Thyroid gland (tissue), 4 donors: ENCODE measurements at regions not wholly inside any gene's neighbourhood (a gene's known extent, or its start where the extent isn't known, plus 50 kb on each side); places are given as distances from the start of the nearest gene placed in this dataset.
A peak's percentile ranks its signal among the peaks of the same experiment; 100 is the strongest.

ENCODE experiments used
- DNase-seq, 2 donors: peaks; one replicate each; pipeline ENCODE4 v3.0.0-alpha.2; 2019
- H3K27ac ChIP-seq, 3 donors: fragments of 200-600 bp; sonication (generic); 1 replicate in 2 of 3; 2 replicates in 1 of 3; pipeline ENCODE4 v1.5.1; 2016 to 2019; ENCODE audit warnings: mild to moderate bottlenecking in 1 of 3, moderate library complexity in 1 of 3
- H3K27me3 ChIP-seq: fragments of 200-600 bp; sonication (generic); one replicate; pipeline ENCODE4 v1.5.1; 2019
- H3K36me3 ChIP-seq, 2 donors: fragments of 200-600 bp; sonication (generic); one replicate each; pipeline ENCODE4 v1.5.1; 2016 to 2019
- H3K4me1 ChIP-seq, 2 donors: fragments of 200-600 bp; sonication (generic); one replicate each; pipeline ENCODE4 v1.5.1; 2017 to 2019
- H3K4me3 ChIP-seq, 3 donors: fragments of 200-600 bp; sonication (generic); replicated peaks in 1 of 3; 1 replicate in 2 of 3; 2 replicates in 1 of 3; pipeline ENCODE4 v1.5.1; 2016; ENCODE audit warnings: mild to moderate bottlenecking in 1 of 3
- H3K9me3 ChIP-seq: fragments of 200-600 bp; sonication (generic); one replicate; pipeline ENCODE4 v1.5.1; 2017
- CTCF ChIP-seq, 6 experiments: fragments of 200-600 bp in 3 of 6; fragments of 450-650 bp in 3 of 6; sonication (generic) in 3 of 6; IDR thresholded peaks; one replicate each; pipeline ENCODE4 v1.5.1; 2016 to 2019; ENCODE audit warnings: antibody characterized with exemption in 6 of 6, mild to moderate bottlenecking in 2 of 6, inconsistent platforms in 1 of 6, moderate library complexity in 1 of 6
- POLR2A ChIP-seq, 2 donors: fragments of 450-650 bp; IDR thresholded peaks; one replicate each; pipeline ENCODE4 v1.6.1; 2017; ENCODE audit warnings: antibody characterized with exemption in 2 of 2, mild to moderate bottlenecking in 2 of 2, moderate library complexity in 1 of 2
- WGBS, 2 donors: methylation state at CpG; one replicate each; pipeline ENCODE4 v1.1.5; 2017; 5-methylcytosine and 5-hydroxymethylcytosine counted together
- intact Hi-C: fragments of 100-400 bp; cut with DNase I; formaldehyde crosslinking; loops from one replicate; pipeline ENCODE4 v1.15.1; 2023

GRCh38 chr11:10936626-10937384 is 79.0 kb upstream of the ZBED5 start:
- no peak for TF ChIP-seq CTCF (IDR thresholded peaks at IDR 0.05)
- no peak for TF ChIP-seq POLR2A (IDR thresholded peaks at IDR 0.05)
- Histone ChIP-seq H3K36me3 (no peaks in the 10 kb centered on the region), H3K4me3 (no peak overlapping the region), H3K27ac (no peak overlapping the region), H3K4me1 (peaks cover 6 to 20% of the 10 kb centered on the region in 2 donors), H3K9me3 (no peaks in the 10 kb centered on the region), H3K27me3 (no peaks in the 10 kb centered on the region)
- intact Hi-C loops: loop anchor here (10.0 kb wide), 1 partner anchor 142 kb away; no protein-coding TSS in a partner anchor
- DNase-seq: no peak
- 90 to 93% methylated on average over 5 of the region's 5 CpGs for WGBS, 2 donors

- H3K9me3 ChIP-seq: no peaks in the 10 kb centered on the region
- 92 to 93% methylated on average over 7 of the region's 7 CpGs for WGBS, 2 donors
Measured at GRCh38 chr11:10935015-10935559, 77.2 kb upstream of the ZBED5 start.

GRCh38 chr11:10934293-10934860 is 76.5 kb upstream of the ZBED5 start:
- Histone ChIP-seq H3K4me1 (peaks cover 18 to 25% of the 10 kb centered on the region in 2 donors), H3K27me3 (no peaks in the 10 kb centered on the region), H3K4me3 (peak overlapping the region in 2 of 3 donors; percentile 9 to 23), H3K9me3 (no peaks in the 10 kb centered on the region), H3K36me3 (no peaks in the 10 kb centered on the region), H3K27ac (peak overlapping the region; percentile 78 to 82 (median 80))
- no peak for TF ChIP-seq CTCF (IDR thresholded peaks at IDR 0.05)
- no peak for TF ChIP-seq POLR2A (IDR thresholded peaks at IDR 0.05)
- WGBS, 2 donors: 6% methylated on average over 9 of the region's 9 CpGs
- peak; percentile 43 to 49 for DNase-seq
- intact Hi-C loops: loop anchor here (10.0 kb wide), 1 partner anchor 140 kb away; no protein-coding TSS in a partner anchor

More at GRCh38 chr11:10935015-10935559, 77.2 kb upstream of the ZBED5 start:
- Histone ChIP-seq H3K4me1 (peaks cover 13 to 19% of the 10 kb centered on the region in 2 donors), H3K36me3 (no peaks in the 10 kb centered on the region), H3K27ac (no peak overlapping the region), H3K4me3 (no peak overlapping the region), H3K27me3 (no peaks in the 10 kb centered on the region)
- intact Hi-C loops: loop anchor here (10.0 kb wide), 1 partner anchor 140 kb away; no protein-coding TSS in a partner anchor
- no peak for DNase-seq
- TF ChIP-seq POLR2A (IDR thresholded peaks at IDR 0.05): no peak
- no peak for TF ChIP-seq CTCF (IDR thresholded peaks at IDR 0.05)

- WGBS, 2 donors: 6 to 7% methylated on average over 20 of the region's 20 CpGs
- intact Hi-C loops: loop anchor here (2.0 to 10.0 kb wide), 2 partner anchors 83 to 139 kb away; no protein-coding TSS in a partner anchor
- Histone ChIP-seq H3K4me3 (peak overlapping the region in 2 of 3 donors; percentile 9 to 23), H3K27ac (peak overlapping the region; percentile 78 to 82 (median 80)), H3K27me3 (no peaks in the 10 kb centered on the region), H3K4me1 (peaks cover 22 to 32% of the 10 kb centered on the region in 2 donors), H3K36me3 (no peaks in the 10 kb centered on the region), H3K9me3 (no peaks in the 10 kb centered on the region)
- TF ChIP-seq POLR2A (IDR thresholded peaks at IDR 0.05) (peak in 1 of 2 donors; percentile 56), CTCF (IDR thresholded peaks at IDR 0.05) (peak; percentile 89 to 99 (median 98))
- peak; percentile 93 to 95 for DNase-seq
Measured at GRCh38 chr11:10933455-10934292, 75.8 kb upstream of the ZBED5 start.
